ENCODE measurements at regions not wholly inside any gene's neighbourhood (a gene's known extent, or its start where the extent isn't known, plus 50 kb on each side); places are given as distances from the start of the nearest gene placed in this dataset.

GRCh38 chr12:27382924-27383323, 50.3 kb downstream of the BMAL2 start:
- intact Hi-C loops (cut with DNase I, micrococcal nuclease), result no loop called here
- DNase-seq (no peak), ATAC-seq (no peak)

DNA sequence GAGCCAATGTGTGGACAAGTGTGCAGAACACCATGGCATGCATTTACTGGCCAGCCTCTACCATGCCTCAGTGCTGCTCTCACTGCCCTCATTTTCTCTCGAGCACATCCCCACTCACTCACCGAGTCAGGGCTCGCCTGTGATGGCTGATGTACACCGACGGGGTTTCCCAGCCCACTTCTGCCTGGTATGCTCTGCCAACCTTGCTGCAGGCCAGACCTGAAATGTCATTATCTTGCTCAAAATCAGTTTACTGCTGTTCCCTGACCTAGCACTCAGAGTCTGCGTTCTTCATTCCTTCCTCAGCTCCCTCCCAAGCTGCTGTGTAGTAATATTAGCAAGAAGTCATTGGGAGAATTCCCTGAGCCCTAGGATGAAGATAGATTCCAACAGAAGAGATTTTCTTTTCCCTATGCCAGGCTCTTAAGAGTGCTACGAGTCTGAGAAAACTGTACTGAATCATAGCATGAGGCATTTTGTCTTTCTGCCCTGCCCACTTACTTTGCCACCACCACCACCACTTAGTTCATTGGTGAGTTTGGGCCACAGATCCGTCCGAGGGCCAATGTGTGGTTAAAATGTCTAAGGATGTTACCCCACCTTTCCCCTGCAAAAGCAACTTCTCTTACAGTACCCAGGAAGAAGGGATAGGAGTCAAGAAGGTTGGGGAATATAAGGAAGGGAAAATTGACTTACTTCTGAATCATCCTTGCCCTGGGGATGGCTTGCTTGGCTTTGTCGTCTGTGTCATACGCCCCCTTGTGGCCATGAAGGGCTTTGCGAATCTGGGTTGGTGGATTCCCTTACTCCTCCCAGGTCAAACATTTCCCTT, 51.0 kb downstream of the BMAL2 start:
- peak; percentile 53 to 80 for DNase-seq
- ATAC-seq, result peak; percentile 85
- intact Hi-C loops (cut with DNase I, micrococcal nuclease), result no loop called here

- no peak for DNase-seq
- ATAC-seq, result no peak
- intact Hi-C loops (cut with DNase I, micrococcal nuclease), result no loop called here
Measured at GRCh38 chr12:27384261-27384590, 51.6 kb downstream of the BMAL2 start.

GRCh38 chr12:27385766-27386564, 53.3 kb downstream of the BMAL2 start:
- ATAC-seq (no peak), DNase-seq (no peak)
- intact Hi-C loops (cut with DNase I, micrococcal nuclease), result no loop called here

- ATAC-seq, result no peak
- DNase-seq, result no peak
- intact Hi-C loops (cut with DNase I, micrococcal nuclease), result no loop called here
Measured at GRCh38 chr12:27387473-27387872, 54.8 kb downstream of the BMAL2 start.

DNA sequence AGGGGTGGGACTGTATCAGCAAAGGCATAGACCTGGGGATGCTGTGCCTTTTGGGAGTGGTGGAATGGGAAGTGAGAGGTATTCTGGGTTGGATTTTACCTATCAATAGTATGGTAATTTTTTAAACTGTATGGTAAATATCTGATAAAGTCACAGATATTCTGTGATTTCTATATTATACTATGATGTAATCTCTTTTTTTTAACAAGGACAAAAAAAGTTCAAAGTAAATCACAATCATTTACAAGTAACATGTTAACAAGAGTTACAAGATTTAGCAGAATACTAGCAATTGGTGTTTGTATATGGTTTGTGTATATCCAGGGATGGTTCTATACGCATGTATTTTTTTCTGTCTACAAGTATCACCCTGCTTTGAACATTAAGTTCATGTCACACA, 56.0 kb downstream of the BMAL2 start:
- intact Hi-C loops (cut with DNase I, micrococcal nuclease), result no loop called here
- ATAC-seq (no peak), DNase-seq (no peak)

- intact Hi-C loops (cut with DNase I, micrococcal nuclease), result no loop called here
- DNase-seq (no peak), ATAC-seq (no peak)
Measured at GRCh38 chr12:27394676-27395075, 51.9 kb upstream of the SMCO2 start.

GRCh38 chr12:27396216-27396815, 50.2 kb upstream of the SMCO2 start:
- DNase-seq, result no peak
- intact Hi-C loops (cut with DNase I, micrococcal nuclease), result no loop called here
- ATAC-seq, result no peak

All from left colon (tissue), 2 donors.